ENCODE measurements at regions not wholly inside any gene's neighbourhood (a gene's known extent, or its start where the extent isn't known, plus 50 kb on each side); places are given as distances from the start of the nearest gene placed in this dataset.
A peak's percentile ranks its signal among the peaks of the same experiment; 100 is the strongest.

DNA sequence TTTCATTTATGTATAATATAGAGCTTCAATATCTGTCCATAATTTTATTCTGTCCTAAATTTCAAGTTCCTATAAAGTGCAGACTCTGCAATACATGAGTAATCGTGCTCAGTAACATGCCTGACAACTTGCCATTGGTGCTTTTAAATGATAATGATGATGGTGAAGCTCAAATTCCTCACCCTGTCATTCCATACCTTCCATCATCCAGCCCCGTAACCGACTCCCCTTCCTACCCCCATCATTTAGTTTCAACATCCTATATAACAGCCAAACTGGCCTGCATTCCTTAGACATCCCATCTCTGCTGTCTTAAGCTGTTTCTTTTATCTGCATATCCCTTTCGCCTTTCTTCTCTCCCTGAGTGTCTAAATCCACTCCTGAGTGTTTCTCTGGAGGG lies 67.2 kb upstream of the DLG1 start (continued):
- TF ChIP-seq, protein P1, sequence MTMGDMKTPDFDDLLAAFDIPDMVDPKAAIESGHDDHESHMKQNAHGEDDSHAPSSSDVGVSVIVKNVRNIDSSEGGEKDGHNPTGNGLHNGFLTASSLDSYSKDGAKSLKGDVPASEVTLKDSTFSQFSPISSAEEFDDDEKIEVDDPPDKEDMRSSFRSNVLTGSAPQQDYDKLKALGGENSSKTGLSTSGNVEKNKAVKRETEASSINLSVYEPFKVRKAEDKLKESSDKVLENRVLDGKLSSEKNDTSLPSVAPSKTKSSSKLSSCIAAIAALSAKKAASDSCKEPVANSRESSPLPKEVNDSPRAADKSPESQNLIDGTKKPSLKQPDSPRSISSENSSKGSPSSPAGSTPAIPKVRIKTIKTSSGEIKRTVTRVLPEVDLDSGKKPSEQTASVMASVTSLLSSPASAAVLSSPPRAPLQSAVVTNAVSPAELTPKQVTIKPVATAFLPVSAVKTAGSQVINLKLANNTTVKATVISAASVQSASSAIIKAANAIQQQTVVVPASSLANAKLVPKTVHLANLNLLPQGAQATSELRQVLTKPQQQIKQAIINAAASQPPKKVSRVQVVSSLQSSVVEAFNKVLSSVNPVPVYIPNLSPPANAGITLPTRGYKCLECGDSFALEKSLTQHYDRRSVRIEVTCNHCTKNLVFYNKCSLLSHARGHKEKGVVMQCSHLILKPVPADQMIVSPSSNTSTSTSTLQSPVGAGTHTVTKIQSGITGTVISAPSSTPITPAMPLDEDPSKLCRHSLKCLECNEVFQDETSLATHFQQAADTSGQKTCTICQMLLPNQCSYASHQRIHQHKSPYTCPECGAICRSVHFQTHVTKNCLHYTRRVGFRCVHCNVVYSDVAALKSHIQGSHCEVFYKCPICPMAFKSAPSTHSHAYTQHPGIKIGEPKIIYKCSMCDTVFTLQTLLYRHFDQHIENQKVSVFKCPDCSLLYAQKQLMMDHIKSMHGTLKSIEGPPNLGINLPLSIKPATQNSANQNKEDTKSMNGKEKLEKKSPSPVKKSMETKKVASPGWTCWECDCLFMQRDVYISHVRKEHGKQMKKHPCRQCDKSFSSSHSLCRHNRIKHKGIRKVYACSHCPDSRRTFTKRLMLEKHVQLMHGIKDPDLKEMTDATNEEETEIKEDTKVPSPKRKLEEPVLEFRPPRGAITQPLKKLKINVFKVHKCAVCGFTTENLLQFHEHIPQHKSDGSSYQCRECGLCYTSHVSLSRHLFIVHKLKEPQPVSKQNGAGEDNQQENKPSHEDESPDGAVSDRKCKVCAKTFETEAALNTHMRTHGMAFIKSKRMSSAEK (CRISPR knock-in tag; IDR thresholded peaks at IDR 0.05; ENCODE audit: borderline replicate concordance) = no peak
- no peak for TF ChIP-seq OVOL2 (CRISPR knock-in tag; IDR thresholded peaks at IDR 0.05; ENCODE audit: borderline replicate concordance)
- TF ChIP-seq SMAD3 (CRISPR knock-in tag; IDR thresholded peaks at IDR 0.05; ENCODE audit: borderline replicate concordance) = no peak
- TF ChIP-seq NR2C2 (CRISPR knock-in tag; IDR thresholded peaks at IDR 0.05) = no peak

DNA sequence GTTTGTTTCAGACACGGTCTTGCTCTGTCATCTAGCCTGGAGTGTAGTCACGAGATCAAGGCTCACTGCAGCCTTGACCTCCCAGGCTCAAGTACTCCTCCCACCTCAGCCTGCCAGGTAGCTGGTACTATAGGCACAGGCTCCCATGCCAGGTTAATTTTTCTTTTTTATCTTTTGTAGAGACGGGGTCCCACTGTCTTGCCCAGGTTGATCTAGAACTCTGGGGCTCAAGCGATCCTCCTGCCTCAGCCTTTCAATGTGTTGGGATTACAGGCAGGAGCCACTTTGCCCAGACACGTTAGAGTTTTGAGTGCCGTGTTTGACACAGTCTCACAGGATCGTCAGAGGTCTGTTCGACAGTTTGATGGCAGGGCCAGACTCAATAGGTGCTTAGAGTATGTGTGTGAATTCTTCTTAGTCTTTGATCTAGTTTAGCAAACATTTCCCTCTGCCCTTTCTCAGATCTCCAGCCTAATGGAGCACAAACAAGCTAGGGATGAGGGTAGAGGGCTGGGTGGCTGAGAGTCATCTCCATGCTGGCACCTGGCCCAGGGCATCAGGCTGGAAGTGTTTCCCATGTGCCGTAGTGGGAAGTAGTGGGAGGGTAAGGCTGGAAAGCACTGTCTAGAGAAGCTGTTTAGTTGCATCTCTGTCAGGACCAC lies 66.1 kb upstream of the DLG1 start:
- peaks cover 42% of the 10 kb centered on the region for H3K4me1 Mint-ChIP-seq
- DNase-seq (ENCODE audit: low spot score) (no peak), ATAC-seq (peak; percentile 8; the same call in 1 of the 2 replicates)
- H3K9me3 Mint-ChIP-seq = peaks cover 22% of the 10 kb centered on the region
- POLR2A ChIA-PET = no interaction called here
- TF ChIP-seq, protein P2, sequence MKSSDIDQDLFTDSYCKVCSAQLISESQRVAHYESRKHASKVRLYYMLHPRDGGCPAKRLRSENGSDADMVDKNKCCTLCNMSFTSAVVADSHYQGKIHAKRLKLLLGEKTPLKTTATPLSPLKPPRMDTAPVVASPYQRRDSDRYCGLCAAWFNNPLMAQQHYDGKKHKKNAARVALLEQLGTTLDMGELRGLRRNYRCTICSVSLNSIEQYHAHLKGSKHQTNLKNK (CRISPR knock-in tag; IDR thresholded peaks at IDR 0.05) = no peak
- TF ChIP-seq IRF2 (CRISPR knock-in tag; IDR thresholded peaks at IDR 0.05; ENCODE audit: borderline replicate concordance, low read depth) (no peak), TEAD4 (CRISPR knock-in tag; IDR thresholded peaks at IDR 0.05) (no peak), ZNF219 (CRISPR knock-in tag; IDR thresholded peaks at IDR 0.05; ENCODE audit: borderline replicate concordance) (no peak), SMAD4 (CRISPR knock-in tag; IDR thresholded peaks at IDR 0.05) (no peak), ELF4 (CRISPR knock-in tag; IDR thresholded peaks at IDR 0.05; ENCODE audit: low read depth) (no peak), CBFB (CRISPR knock-in tag; IDR thresholded peaks at IDR 0.05; ENCODE audit: low read depth) (no peak), TEAD1 (CRISPR knock-in tag; IDR thresholded peaks at IDR 0.05) (no peak), EMX1 (CRISPR knock-in tag; IDR thresholded peaks at IDR 0.05) (no peak)
- TF ChIP-seq, protein P3, sequence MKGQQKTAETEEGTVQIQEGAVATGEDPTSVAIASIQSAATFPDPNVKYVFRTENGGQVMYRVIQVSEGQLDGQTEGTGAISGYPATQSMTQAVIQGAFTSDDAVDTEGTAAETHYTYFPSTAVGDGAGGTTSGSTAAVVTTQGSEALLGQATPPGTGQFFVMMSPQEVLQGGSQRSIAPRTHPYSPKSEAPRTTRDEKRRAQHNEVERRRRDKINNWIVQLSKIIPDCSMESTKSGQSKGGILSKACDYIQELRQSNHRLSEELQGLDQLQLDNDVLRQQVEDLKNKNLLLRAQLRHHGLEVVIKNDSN (CRISPR knock-in tag; IDR thresholded peaks at IDR 0.05) = no peak
- TF ChIP-seq, protein P4, sequence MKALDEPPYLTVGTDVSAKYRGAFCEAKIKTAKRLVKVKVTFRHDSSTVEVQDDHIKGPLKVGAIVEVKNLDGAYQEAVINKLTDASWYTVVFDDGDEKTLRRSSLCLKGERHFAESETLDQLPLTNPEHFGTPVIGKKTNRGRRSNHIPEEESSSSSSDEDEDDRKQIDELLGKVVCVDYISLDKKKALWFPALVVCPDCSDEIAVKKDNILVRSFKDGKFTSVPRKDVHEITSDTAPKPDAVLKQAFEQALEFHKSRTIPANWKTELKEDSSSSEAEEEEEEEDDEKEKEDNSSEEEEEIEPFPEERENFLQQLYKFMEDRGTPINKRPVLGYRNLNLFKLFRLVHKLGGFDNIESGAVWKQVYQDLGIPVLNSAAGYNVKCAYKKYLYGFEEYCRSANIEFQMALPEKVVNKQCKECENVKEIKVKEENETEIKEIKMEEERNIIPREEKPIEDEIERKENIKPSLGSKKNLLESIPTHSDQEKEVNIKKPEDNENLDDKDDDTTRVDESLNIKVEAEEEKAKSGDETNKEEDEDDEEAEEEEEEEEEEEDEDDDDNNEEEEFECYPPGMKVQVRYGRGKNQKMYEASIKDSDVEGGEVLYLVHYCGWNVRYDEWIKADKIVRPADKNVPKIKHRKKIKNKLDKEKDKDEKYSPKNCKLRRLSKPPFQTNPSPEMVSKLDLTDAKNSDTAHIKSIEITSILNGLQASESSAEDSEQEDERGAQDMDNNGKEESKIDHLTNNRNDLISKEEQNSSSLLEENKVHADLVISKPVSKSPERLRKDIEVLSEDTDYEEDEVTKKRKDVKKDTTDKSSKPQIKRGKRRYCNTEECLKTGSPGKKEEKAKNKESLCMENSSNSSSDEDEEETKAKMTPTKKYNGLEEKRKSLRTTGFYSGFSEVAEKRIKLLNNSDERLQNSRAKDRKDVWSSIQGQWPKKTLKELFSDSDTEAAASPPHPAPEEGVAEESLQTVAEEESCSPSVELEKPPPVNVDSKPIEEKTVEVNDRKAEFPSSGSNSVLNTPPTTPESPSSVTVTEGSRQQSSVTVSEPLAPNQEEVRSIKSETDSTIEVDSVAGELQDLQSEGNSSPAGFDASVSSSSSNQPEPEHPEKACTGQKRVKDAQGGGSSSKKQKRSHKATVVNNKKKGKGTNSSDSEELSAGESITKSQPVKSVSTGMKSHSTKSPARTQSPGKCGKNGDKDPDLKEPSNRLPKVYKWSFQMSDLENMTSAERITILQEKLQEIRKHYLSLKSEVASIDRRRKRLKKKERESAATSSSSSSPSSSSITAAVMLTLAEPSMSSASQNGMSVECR (CRISPR knock-in tag; IDR thresholded peaks at IDR 0.05; ENCODE audit: borderline replicate concordance) = no peak
- TF ChIP-seq, protein P5, sequence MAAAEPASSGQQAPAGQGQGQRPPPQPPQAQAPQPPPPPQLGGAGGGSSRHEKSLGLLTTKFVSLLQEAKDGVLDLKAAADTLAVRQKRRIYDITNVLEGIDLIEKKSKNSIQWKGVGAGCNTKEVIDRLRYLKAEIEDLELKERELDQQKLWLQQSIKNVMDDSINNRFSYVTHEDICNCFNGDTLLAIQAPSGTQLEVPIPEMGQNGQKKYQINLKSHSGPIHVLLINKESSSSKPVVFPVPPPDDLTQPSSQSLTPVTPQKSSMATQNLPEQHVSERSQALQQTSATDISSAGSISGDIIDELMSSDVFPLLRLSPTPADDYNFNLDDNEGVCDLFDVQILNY (CRISPR knock-in tag; IDR thresholded peaks at IDR 0.05) = no peak
- no peak overlapping the region for H3K4me3 Mint-ChIP-seq
- CTCF ChIA-PET = interaction anchor here (0.6 to 1.1 kb wide), 3 partner anchors 11 to 235 kb away, joined by 3 to 5 read pairs (median 4); no protein-coding TSS in a partner anchor
- H3K27me3 Mint-ChIP-seq (ENCODE audit: low read depth) = peaks cover 6% of the 10 kb centered on the region
- H3K36me3 Mint-ChIP-seq = peaks cover 19% of the 10 kb centered on the region
- H3K27ac Mint-ChIP-seq = 0 out of 2 replicates have a peak overlapping the region, but pooled peaks have one; percentile 10
